ENCODE measurements at regions not wholly inside any gene's neighbourhood (a gene's known extent, or its start where the extent isn't known, plus 50 kb on each side); places are given as distances from the start of the nearest gene placed in this dataset.

GRCh38 chr14:38103542-38104225 is 104.0 kb upstream of the SSTR1 start:
- TF ChIP-seq, protein P1, sequence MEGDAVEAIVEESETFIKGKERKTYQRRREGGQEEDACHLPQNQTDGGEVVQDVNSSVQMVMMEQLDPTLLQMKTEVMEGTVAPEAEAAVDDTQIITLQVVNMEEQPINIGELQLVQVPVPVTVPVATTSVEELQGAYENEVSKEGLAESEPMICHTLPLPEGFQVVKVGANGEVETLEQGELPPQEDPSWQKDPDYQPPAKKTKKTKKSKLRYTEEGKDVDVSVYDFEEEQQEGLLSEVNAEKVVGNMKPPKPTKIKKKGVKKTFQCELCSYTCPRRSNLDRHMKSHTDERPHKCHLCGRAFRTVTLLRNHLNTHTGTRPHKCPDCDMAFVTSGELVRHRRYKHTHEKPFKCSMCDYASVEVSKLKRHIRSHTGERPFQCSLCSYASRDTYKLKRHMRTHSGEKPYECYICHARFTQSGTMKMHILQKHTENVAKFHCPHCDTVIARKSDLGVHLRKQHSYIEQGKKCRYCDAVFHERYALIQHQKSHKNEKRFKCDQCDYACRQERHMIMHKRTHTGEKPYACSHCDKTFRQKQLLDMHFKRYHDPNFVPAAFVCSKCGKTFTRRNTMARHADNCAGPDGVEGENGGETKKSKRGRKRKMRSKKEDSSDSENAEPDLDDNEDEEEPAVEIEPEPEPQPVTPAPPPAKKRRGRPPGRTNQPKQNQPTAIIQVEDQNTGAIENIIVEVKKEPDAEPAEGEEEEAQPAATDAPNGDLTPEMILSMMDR (IDR thresholded peaks at IDR 0.05; ENCODE audit: insufficient read depth, low read length, poor library complexity, severe bottlenecking), result no peak
- no peak for TF ChIP-seq EZH2phosphoT487 (conservative IDR thresholded peaks at IDR 0.05; ENCODE audit: low read length)
- no peak overlapping the region for H2AFZ ChIP-seq (ENCODE audit: low read depth, low read length, severe bottlenecking)
- no peaks in the 10 kb centered on the region for H3K9me2 ChIP-seq (replicated peaks; ENCODE audit: insufficient read depth, low read length)
- no peak overlapping the region for H3K27ac ChIP-seq (ENCODE audit: low read depth, low read length)
- H3K9ac ChIP-seq (ENCODE audit: low read length), result no peak overlapping the region
- no peak overlapping the region for H3K4me2 ChIP-seq (ENCODE audit: low read depth, low read length, poor library complexity, severe bottlenecking)
- H3K9me3 ChIP-seq (ENCODE audit: insufficient read depth, low read length), result no peaks in the 10 kb centered on the region
- H3K27me3 ChIP-seq (ENCODE audit: low read length), result no peaks in the 10 kb centered on the region
- H3K4me3 ChIP-seq (ENCODE audit: insufficient read depth, low read length, poor library complexity, severe bottlenecking), result no peak overlapping the region
- H3K36me3 ChIP-seq (ENCODE audit: low read length), result no peaks in the 10 kb centered on the region
- H3F3A ChIP-seq (ENCODE audit: insufficient read depth), result no peaks in the 10 kb centered on the region
- H3K79me2 ChIP-seq (ENCODE audit: insufficient read depth, low read length), result no peaks in the 10 kb centered on the region
- H4K20me1 ChIP-seq (ENCODE audit: low read depth, low read length), result no peaks in the 10 kb centered on the region

- no peak overlapping the region for H2AFZ ChIP-seq (ENCODE audit: low read depth, low read length, severe bottlenecking)
Observed at GRCh38 chr14:38105106-38105702, 102.5 kb upstream of the SSTR1 start.

GRCh38 chr14:38107216-38107631 is 100.5 kb upstream of the SSTR1 start:
- Histone ChIP-seq H3K36me3 (ENCODE audit: low read length) (no peaks in the 10 kb centered on the region), H4K20me1 (ENCODE audit: low read depth, low read length) (no peaks in the 10 kb centered on the region), H3K4me3 (ENCODE audit: insufficient read depth, low read length, poor library complexity, severe bottlenecking) (no peak overlapping the region), H3K4me2 (ENCODE audit: low read depth, low read length, poor library complexity, severe bottlenecking) (no peak overlapping the region), H3K9me3 (ENCODE audit: insufficient read depth, low read length) (no peaks in the 10 kb centered on the region), H3K27ac (ENCODE audit: low read depth, low read length) (no peak overlapping the region), H2AFZ (ENCODE audit: low read depth, low read length, severe bottlenecking) (no peak overlapping the region), H3K27me3 (ENCODE audit: low read length) (no peaks in the 10 kb centered on the region), H3K9me2 (replicated peaks; ENCODE audit: insufficient read depth, low read length) (no peaks in the 10 kb centered on the region), H3F3A (ENCODE audit: insufficient read depth) (no peaks in the 10 kb centered on the region), H3K9ac (ENCODE audit: low read length) (no peak overlapping the region), H3K79me2 (ENCODE audit: insufficient read depth, low read length) (no peaks in the 10 kb centered on the region)
- TF ChIP-seq EZH2phosphoT487 (conservative IDR thresholded peaks at IDR 0.05; ENCODE audit: low read length), result no peak
- TF ChIP-seq, protein P1 (IDR thresholded peaks at IDR 0.05; ENCODE audit: insufficient read depth, low read length, poor library complexity, severe bottlenecking), result no peak

More at GRCh38 chr14:38105106-38105702, 102.5 kb upstream of the SSTR1 start:
- Histone ChIP-seq H3K9ac (ENCODE audit: low read length) (no peak overlapping the region), H3F3A (ENCODE audit: insufficient read depth) (no peaks in the 10 kb centered on the region), H3K4me3 (ENCODE audit: insufficient read depth, low read length, poor library complexity, severe bottlenecking) (no peak overlapping the region), H4K20me1 (ENCODE audit: low read depth, low read length) (no peaks in the 10 kb centered on the region), H3K79me2 (ENCODE audit: insufficient read depth, low read length) (no peaks in the 10 kb centered on the region), H3K9me3 (ENCODE audit: insufficient read depth, low read length) (no peaks in the 10 kb centered on the region), H3K4me2 (ENCODE audit: low read depth, low read length, poor library complexity, severe bottlenecking) (no peak overlapping the region), H3K36me3 (ENCODE audit: low read length) (no peaks in the 10 kb centered on the region), H3K27me3 (ENCODE audit: low read length) (no peaks in the 10 kb centered on the region), H3K27ac (ENCODE audit: low read depth, low read length) (no peak overlapping the region), H3K9me2 (replicated peaks; ENCODE audit: insufficient read depth, low read length) (no peaks in the 10 kb centered on the region)
- TF ChIP-seq EZH2phosphoT487 (conservative IDR thresholded peaks at IDR 0.05; ENCODE audit: low read length), result no peak
- TF ChIP-seq, protein P1 (IDR thresholded peaks at IDR 0.05; ENCODE audit: insufficient read depth, low read length, poor library complexity, severe bottlenecking), result no peak
